ENCODE measurements at regions not wholly inside any gene's neighbourhood (a gene's known extent, or its start where the extent isn't known, plus 50 kb on each side); places are given as distances from the start of the nearest gene placed in this dataset.

GRCh38 chr9:134556531-134557068 is 85.0 kb upstream of the COL5A1 start:
- peaks cover 11% of the 10 kb centered on the region for H3K4me1 ChIP-seq (ENCODE audit: insufficient read depth, poor library complexity, severe bottlenecking)
- H3K27me3 ChIP-seq (ENCODE audit: insufficient read depth, poor library complexity, severe bottlenecking): peaks cover 4% of the 10 kb centered on the region
- no peaks in the 10 kb centered on the region for H3K36me3 ChIP-seq (ENCODE audit: low read depth)
- H3K27ac ChIP-seq (ENCODE audit: poor library complexity, severe bottlenecking): no peak overlapping the region
- DNase-seq (ENCODE audit: low spot score): peak; percentile 52
- no peaks in the 10 kb centered on the region for H3K9me3 ChIP-seq (ENCODE audit: severe bottlenecking)
- ATAC-seq (ENCODE audit: low read depth): no peak
- no peak overlapping the region for H3K4me3 ChIP-seq (ENCODE audit: severe bottlenecking)
- TF ChIP-seq CTCF (IDR thresholded peaks at IDR 0.05; ENCODE audit: poor library complexity, severe bottlenecking): no peak

GRCh38 chr9:134557331-134557730 is 84.3 kb upstream of the COL5A1 start:
- Histone ChIP-seq H3K4me1 (ENCODE audit: insufficient read depth, poor library complexity, severe bottlenecking) (peaks cover 4% of the 10 kb centered on the region), H3K27ac (ENCODE audit: poor library complexity, severe bottlenecking) (no peak overlapping the region), H3K27me3 (ENCODE audit: insufficient read depth, poor library complexity, severe bottlenecking) (peaks cover 4% of the 10 kb centered on the region), H3K9me3 (ENCODE audit: severe bottlenecking) (no peaks in the 10 kb centered on the region), H3K4me3 (ENCODE audit: severe bottlenecking) (no peak overlapping the region), H3K36me3 (ENCODE audit: low read depth) (no peaks in the 10 kb centered on the region)
- no peak for TF ChIP-seq CTCF (IDR thresholded peaks at IDR 0.05; ENCODE audit: poor library complexity, severe bottlenecking)
- ATAC-seq (ENCODE audit: low read depth): no peak
- peak; percentile 10 for DNase-seq (ENCODE audit: low spot score)

- Histone ChIP-seq H3K36me3 (ENCODE audit: low read depth) (no peaks in the 10 kb centered on the region), H3K27ac (ENCODE audit: poor library complexity, severe bottlenecking) (no peak overlapping the region), H3K9me3 (ENCODE audit: severe bottlenecking) (no peaks in the 10 kb centered on the region), H3K4me3 (ENCODE audit: severe bottlenecking) (no peak overlapping the region), H3K27me3 (ENCODE audit: insufficient read depth, poor library complexity, severe bottlenecking) (peaks cover 4% of the 10 kb centered on the region), H3K4me1 (ENCODE audit: insufficient read depth, poor library complexity, severe bottlenecking) (no peaks in the 10 kb centered on the region)
- ATAC-seq (ENCODE audit: low read depth): no peak
- DNase-seq (ENCODE audit: low spot score): peak; percentile 20
- no peak for TF ChIP-seq CTCF (IDR thresholded peaks at IDR 0.05; ENCODE audit: poor library complexity, severe bottlenecking)
Observed at GRCh38 chr9:134558124-134558905, 83.3 kb upstream of the COL5A1 start.

- no peaks in the 10 kb centered on the region for H3K4me1 ChIP-seq (ENCODE audit: insufficient read depth, poor library complexity, severe bottlenecking)
- ATAC-seq (ENCODE audit: low read depth): no peak
- H3K4me3 ChIP-seq (ENCODE audit: severe bottlenecking): no peak overlapping the region
- no peaks in the 10 kb centered on the region for H3K9me3 ChIP-seq (ENCODE audit: severe bottlenecking)
- TF ChIP-seq CTCF (IDR thresholded peaks at IDR 0.05; ENCODE audit: poor library complexity, severe bottlenecking): no peak
- no peak overlapping the region for H3K27ac ChIP-seq (ENCODE audit: poor library complexity, severe bottlenecking)
- DNase-seq (ENCODE audit: low spot score): peak; percentile 9
- H3K27me3 ChIP-seq (ENCODE audit: insufficient read depth, poor library complexity, severe bottlenecking): peaks cover 4% of the 10 kb centered on the region
- no peaks in the 10 kb centered on the region for H3K36me3 ChIP-seq (ENCODE audit: low read depth)
Observed at GRCh38 chr9:134559013-134559412, 82.6 kb upstream of the COL5A1 start.

GRCh38 chr9:134560206-134560605 is 81.4 kb upstream of the COL5A1 start:
- no peaks in the 10 kb centered on the region for H3K36me3 ChIP-seq (ENCODE audit: low read depth)
- ATAC-seq (ENCODE audit: low read depth) (no peak), DNase-seq (ENCODE audit: low spot score) (peak; percentile 38)
- no peaks in the 10 kb centered on the region for H3K9me3 ChIP-seq (ENCODE audit: severe bottlenecking)
- no peak overlapping the region for H3K4me3 ChIP-seq (ENCODE audit: severe bottlenecking)
- H3K4me1 ChIP-seq (ENCODE audit: insufficient read depth, poor library complexity, severe bottlenecking): no peaks in the 10 kb centered on the region
- H3K27me3 ChIP-seq (ENCODE audit: insufficient read depth, poor library complexity, severe bottlenecking): peaks cover 4% of the 10 kb centered on the region
- H3K27ac ChIP-seq (ENCODE audit: poor library complexity, severe bottlenecking): no peak overlapping the region
- TF ChIP-seq CTCF (IDR thresholded peaks at IDR 0.05; ENCODE audit: poor library complexity, severe bottlenecking): no peak
